Heart right ventricle (tissue), 16 donors: ENCODE measurements at regions not wholly inside any gene's neighbourhood (a gene's known extent, or its start where the extent isn't known, plus 50 kb on each side); places are given as distances from the start of the nearest gene placed in this dataset.

ENCODE experiments used
- ATAC-seq, 8 donors: fragments of 200-7000 bp; cut with Tn5 transposase; one replicate each; pipeline ENCODE4 v1.9.1; 2020; ENCODE audit warnings: mild to moderate bottlenecking in 8 of 8, moderate library complexity in 8 of 8, moderate number of reproducible peaks in 1 of 8
- DNase-seq, 2 donors: peaks; one replicate each; pipeline ENCODE4 v3.0.0-alpha.2; 2020
- H3K27ac ChIP-seq, 10 donors: fragments of 200-600 bp; sonication (generic) in 2 of 10; one replicate each; pipeline versions ENCODE4 v1.5.0 to v1.8.0; 2020 to 2022; ENCODE audit warnings: mild to moderate bottlenecking in 3 of 10
- H3K27me3 ChIP-seq, 7 donors: fragments of 200-600 bp; one replicate each; pipeline ENCODE4 v1.8.0; 2021 to 2022; ENCODE audit warnings: mild to moderate bottlenecking in 2 of 7
- H3K36me3 ChIP-seq, 9 donors: fragments of 200-600 bp; sonication (generic) in 1 of 9; one replicate each; pipeline versions ENCODE4 v1.5.0 to v1.8.0; 2020 to 2022; ENCODE audit warnings: mild to moderate bottlenecking in 2 of 9
- H3K4me1 ChIP-seq, 9 donors: fragments of 200-600 bp; sonication (generic) in 1 of 9; one replicate each; pipeline versions ENCODE4 v1.5.0 to v1.8.0; 2020 to 2022; ENCODE audit warnings: mild to moderate bottlenecking in 4 of 9
- H3K4me3 ChIP-seq, 10 donors: fragments of 200-600 bp; sonication (generic) in 2 of 10; one replicate each; pipeline versions ENCODE4 v1.5.0 to v1.8.0; 2020 to 2022; ENCODE audit warnings: mild to moderate bottlenecking in 7 of 10, moderate library complexity in 2 of 10
- H3K9me3 ChIP-seq, 11 donors: fragments of 200-600 bp in 10 of 11; sonication (generic) in 2 of 11; one replicate each; pipeline versions ENCODE4 v1.5.0 to v1.8.0; 2013 to 2022; ENCODE audit warnings: mild to moderate bottlenecking in 2 of 11, control low read depth in 1 of 11, moderate library complexity in 1 of 11
- CTCF ChIP-seq, 9 donors: fragments of 200-600 bp; sonication (generic) in 2 of 9; IDR thresholded peaks; one replicate each; pipeline versions ENCODE4 v1.5.0 to v1.8.0; 2021 to 2022; ENCODE audit warnings: antibody characterized with exemption in 9 of 9, mild to moderate bottlenecking in 5 of 9, moderate library complexity in 1 of 9
- WGBS, 2 donors: extraction: QIAGEN DNeasy Blood & Tissue Kit; methylation state at CpG; one replicate each; pipeline ENCODE4 v1.1.7; 2013; ENCODE audit warnings: inconsistent platforms in 1 of 2; 5-methylcytosine and 5-hydroxymethylcytosine counted together
- intact Hi-C, 10 donors: fragments of 100-400 bp; cut with DNase I; formaldehyde crosslinking; loops; one replicate each; pipeline versions ENCODE4 v1.11.1 to v1.14.2; 2022
- donor health status: Arrhythmogenic right ventricular cardiomyopathy.
- donor health status: ischemic (EF 13 %, LVEDD 7.1; RV severe dilation, severe dysfunction).
- donor health status: healthy with polysubstance abuse.
- donor health status: DM: no; HTN: yes; CAD: no.
- donor health status: DM: no; HTN: no; CAD: no.
- donor health status: ischemic (EF 25% LVEDD 6.9; RV normal size, moderate dysfunction).
- donor health status: ischemic (EF 25% LVEDD 5.7; RV mildly dilated, moderate dysfunction).
- donor health status: healthy.
- donor health status: DM: yes; HTN: yes; CAD: no.
- donor health status: Ischemic cardiomyopathy.
- donor health status: ischemic (EF 35%, LVEDD 5.7; RV mildly dilated, moderate dysfunction).
- donor health status: nonischemic (EF 11% LVEDD 7.7; RV severe dilation, severe dysfunction).
- donor health status: DM: yes; HTN: yes; CAD: no.
- donor health status: PGD.
- donor health status: ischemic (EF 29% LVEDD 5.4; RV normal size, mild dysfunction).
- donor health status: nonischemic (EF 23%, LVEDD 6.1; RV moderate dilation, normal function).

GRCh38 chr2:105974812-105975211 is 219.3 kb downstream of the UXS1 start:
- H3K27me3 ChIP-seq = no peaks in the 10 kb centered on the region
- no peak for TF ChIP-seq CTCF (IDR thresholded peaks at IDR 0.05)
- intact Hi-C loops = no loop called here
- H3K27ac ChIP-seq = no peak overlapping the region
- no peaks in the 10 kb centered on the region for H3K4me1 ChIP-seq
- no peak overlapping the region for H3K4me3 ChIP-seq
- H3K9me3 ChIP-seq = peaks cover 0 to 16% (median 0%) of the 10 kb centered on the region in 11 donors
- no peak for ATAC-seq
- H3K36me3 ChIP-seq = no peaks in the 10 kb centered on the region
- DNase-seq = no peak

GRCh38 chr2:105972927-105973326 is 221.2 kb downstream of the UXS1 start:
- peaks cover 0 to 19% (median 0%) of the 10 kb centered on the region in 11 donors for H3K9me3 ChIP-seq
- no peak overlapping the region for H3K27ac ChIP-seq
- no peaks in the 10 kb centered on the region for H3K4me1 ChIP-seq
- TF ChIP-seq CTCF (IDR thresholded peaks at IDR 0.05) = no peak
- WGBS, 2 donors = 93% methylated on average over 6 of the region's 6 CpGs
- H3K36me3 ChIP-seq = no peaks in the 10 kb centered on the region
- H3K27me3 ChIP-seq = no peaks in the 10 kb centered on the region
- ATAC-seq (no peak), DNase-seq (no peak)
- intact Hi-C loops = no loop called here
- no peak overlapping the region for H3K4me3 ChIP-seq

GRCh38 chr2:105972246-105972645 is 221.9 kb downstream of the UXS1 start:
- DNase-seq = no peak
- H3K36me3 ChIP-seq = no peaks in the 10 kb centered on the region
- no peak for ATAC-seq
- H3K4me1 ChIP-seq = no peaks in the 10 kb centered on the region
- H3K9me3 ChIP-seq = peaks cover 0 to 19% (median 0%) of the 10 kb centered on the region in 11 donors
- TF ChIP-seq CTCF (IDR thresholded peaks at IDR 0.05) = no peak
- no peak overlapping the region for H3K27ac ChIP-seq
- no peaks in the 10 kb centered on the region for H3K27me3 ChIP-seq
- no peak overlapping the region for H3K4me3 ChIP-seq
- WGBS, 2 donors = 78 to 79% methylated on average over 3 of the region's 3 CpGs
- intact Hi-C loops = no loop called here

- Histone ChIP-seq H3K4me3 (no peak overlapping the region), H3K27ac (no peak overlapping the region), H3K9me3 (peaks cover 0 to 12% (median 0%) of the 10 kb centered on the region in 11 donors), H3K4me1 (no peaks in the 10 kb centered on the region), H3K36me3 (no peaks in the 10 kb centered on the region), H3K27me3 (no peaks in the 10 kb centered on the region)
- peak in 3 of 9 donors; percentile 11 to 33 (median 17) for TF ChIP-seq CTCF (IDR thresholded peaks at IDR 0.05)
- ATAC-seq (no peak), DNase-seq (no peak)
- WGBS, 2 donors = 81 to 87% methylated on average over 7 of the region's 7 CpGs
- intact Hi-C loops = loop anchor here in 2 of 10 donors (10.0 kb wide), 2 partner anchors 385 to 395 kb away; no protein-coding TSS in a partner anchor
Measured at GRCh38 chr2:105969552-105969951, 224.5 kb downstream of the UXS1 start.
